Immature natural killer cell (primary cell): ENCODE measurements at regions not wholly inside any gene's neighbourhood (a gene's known extent, or its start where the extent isn't known, plus 50 kb on each side); places are given as distances from the start of the nearest gene placed in this dataset.

Source experiments
- DNase-seq, 3 donors: peaks; one replicate each; pipeline ENCODE4 v3.0.0; 2022; ENCODE audit warnings: mixed read lengths in 1 of 3
- H3K27ac Mint-ChIP-seq, 6 donors: one replicate each; pipeline ENCODE4 v1.8.0; 2020; ENCODE audit warnings: mixed read lengths in 6 of 6, mild to moderate bottlenecking in 5 of 6, inconsistent platforms in 4 of 6, moderate library complexity in 3 of 6
- H3K27me3 Mint-ChIP-seq, 3 donors: one replicate each; pipeline ENCODE4 v1.8.0; 2020 to 2021; ENCODE audit warnings: low read depth in 3 of 3, mild to moderate bottlenecking in 3 of 3, mixed read lengths in 3 of 3, moderate library complexity in 3 of 3, inconsistent platforms in 1 of 3
- H3K36me3 Mint-ChIP-seq, 3 donors: one replicate each; pipeline ENCODE4 v1.8.0; 2020; ENCODE audit warnings: mixed read lengths in 3 of 3, inconsistent platforms in 2 of 3, mild to moderate bottlenecking in 2 of 3
- H3K4me1 Mint-ChIP-seq, 2 donors: one replicate each; pipeline ENCODE4 v1.8.0; 2020; ENCODE audit warnings: inconsistent platforms in 2 of 2, mild to moderate bottlenecking in 2 of 2, mixed read lengths in 2 of 2, moderate library complexity in 1 of 2
- H3K4me3 Mint-ChIP-seq, 5 donors: one replicate each; pipeline ENCODE4 v1.8.0; 2020; ENCODE audit warnings: mild to moderate bottlenecking in 5 of 5, mixed read lengths in 5 of 5, inconsistent platforms in 3 of 5, moderate library complexity in 3 of 5
- H3K9me3 Mint-ChIP-seq, 6 donors: one replicate each; pipeline ENCODE4 v1.8.0; 2020; ENCODE audit warnings: mild to moderate bottlenecking in 6 of 6, mixed read lengths in 6 of 6, inconsistent platforms in 4 of 6, moderate library complexity in 3 of 6

DNA sequence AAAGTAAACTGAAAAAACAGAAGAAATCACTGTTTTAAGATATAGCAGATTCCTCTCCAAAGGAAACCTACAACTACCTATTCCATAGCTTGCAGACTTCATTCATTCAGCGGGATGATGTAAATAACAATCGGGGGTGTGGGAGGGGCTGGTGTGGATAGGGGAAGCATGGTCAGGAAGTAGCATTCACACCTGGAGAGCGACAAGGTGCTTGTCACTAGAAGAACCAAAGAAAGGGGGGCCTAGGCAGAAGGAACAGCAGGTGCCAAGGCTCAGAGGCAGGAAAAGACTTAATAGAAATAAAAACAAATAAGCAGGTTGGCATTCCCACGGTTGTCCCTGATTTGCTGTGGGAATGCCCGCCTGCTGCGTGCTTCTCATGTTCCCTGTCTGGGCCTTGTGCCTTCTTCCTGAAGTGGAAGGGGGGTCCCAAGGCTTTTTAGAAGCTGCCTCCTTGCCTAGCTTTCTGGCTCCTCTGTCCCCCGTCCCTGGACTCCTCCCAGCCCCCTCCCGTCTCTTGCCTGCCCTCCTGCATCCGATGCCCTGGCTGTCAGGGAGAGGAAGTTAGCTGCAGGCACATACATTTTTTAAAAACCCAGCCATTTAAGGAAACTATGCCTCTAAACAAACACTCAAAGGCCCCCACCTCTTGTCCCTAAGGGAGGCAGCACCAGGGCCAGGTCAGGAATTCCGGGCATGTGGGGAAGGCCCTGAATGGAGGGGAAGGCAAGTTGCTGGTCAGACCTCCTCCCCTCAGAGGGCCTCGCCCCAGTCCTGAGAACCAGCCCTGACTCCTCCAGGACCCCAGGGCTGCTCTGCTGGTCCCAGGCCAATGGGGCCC is 54.7 kb upstream of the PRDM11 start:
- no peak overlapping the region for H3K27ac Mint-ChIP-seq
- DNase-seq: no peak
- H3K4me3 Mint-ChIP-seq: peak overlapping the region; percentile 30 to 59 (median 54)
- H3K27me3 Mint-ChIP-seq: peaks cover 5 to 15% (median 7%) of the 10 kb centered on the region in 3 donors
- H3K36me3 Mint-ChIP-seq: peaks cover 0 to 4% (median 0%) of the 10 kb centered on the region in 3 donors
- peaks cover 61 to 76% of the 10 kb centered on the region in 2 donors for H3K4me1 Mint-ChIP-seq
- H3K9me3 Mint-ChIP-seq: no peaks in the 10 kb centered on the region

DNA sequence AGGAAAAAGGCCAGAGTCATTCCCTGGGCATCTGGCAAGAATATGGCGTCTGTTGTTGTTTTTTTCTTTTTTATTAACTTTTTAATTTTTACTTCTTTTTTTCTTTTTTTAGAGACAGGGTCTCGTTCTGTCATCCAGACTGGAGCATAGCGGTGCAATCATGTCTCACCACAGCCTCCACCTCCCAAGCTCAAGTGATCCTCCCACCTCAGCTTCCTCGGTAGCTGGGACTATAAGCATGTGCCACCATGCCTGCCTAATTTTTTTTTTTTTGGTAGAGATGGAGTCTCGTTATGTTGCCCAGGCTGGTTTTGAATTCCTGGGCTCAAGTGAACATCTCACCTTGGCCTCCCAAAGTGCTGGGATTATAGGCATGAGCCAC is 54.0 kb upstream of the PRDM11 start:
- Mint-ChIP-seq H3K9me3 (no peaks in the 10 kb centered on the region), H3K27me3 (peaks cover 5 to 18% (median 10%) of the 10 kb centered on the region in 3 donors), H3K27ac (peak overlapping the region in 1 of 6 donors; percentile 63), H3K4me3 (peak overlapping the region in 3 of 5 donors; percentile 22 to 59 (median 22)), H3K36me3 (peaks cover 0 to 4% (median 0%) of the 10 kb centered on the region in 3 donors), H3K4me1 (peaks cover 59 to 71% of the 10 kb centered on the region in 2 donors)
- DNase-seq: no peak

DNA sequence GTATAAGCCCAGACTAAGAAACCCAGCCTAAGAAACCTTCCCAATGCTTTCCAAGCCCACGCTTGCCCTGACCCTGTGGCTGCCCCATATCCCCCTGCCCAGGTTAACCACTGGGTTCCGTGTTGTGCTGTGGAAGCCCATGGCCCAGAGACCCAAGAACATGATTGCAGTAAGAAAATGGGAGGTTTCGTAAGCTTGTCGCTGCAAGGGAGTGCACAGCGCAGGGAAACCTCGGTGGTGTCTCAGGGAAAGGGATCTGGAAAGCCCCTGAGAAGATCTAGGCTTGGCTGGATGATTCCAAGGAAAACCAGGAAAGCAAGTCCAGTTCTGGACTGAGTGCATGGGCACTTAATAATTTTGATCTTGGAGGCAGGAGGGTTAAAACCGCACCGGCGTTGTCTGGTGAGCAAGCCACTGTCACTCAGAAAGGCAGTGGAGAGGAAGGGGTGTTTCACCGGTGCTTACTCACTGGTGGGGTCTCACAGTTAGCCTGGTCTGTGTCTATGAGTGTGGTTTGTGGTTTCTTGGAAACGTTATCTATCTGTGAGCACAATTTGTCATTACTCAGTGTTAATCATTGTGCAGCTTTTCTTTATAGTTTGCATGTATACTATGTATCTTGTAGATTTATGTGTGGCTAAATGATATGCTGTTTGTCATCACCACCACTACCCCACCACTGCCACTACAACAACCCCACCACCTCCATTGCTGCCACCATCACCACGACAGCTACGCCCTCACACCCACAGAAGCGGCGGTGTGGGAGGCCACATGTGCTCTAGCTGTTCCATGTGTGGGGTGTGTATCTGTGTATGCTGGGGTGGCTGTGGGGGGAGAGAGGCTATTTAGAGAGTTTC is 53.3 kb upstream of the PRDM11 start:
- H3K4me3 Mint-ChIP-seq: peak overlapping the region; percentile 60 to 81 (median 75)
- peaks cover 61 to 66% of the 10 kb centered on the region in 2 donors for H3K4me1 Mint-ChIP-seq
- no peaks in the 10 kb centered on the region for H3K36me3 Mint-ChIP-seq
- DNase-seq: peak; percentile 77 to 85 (median 80)
- H3K9me3 Mint-ChIP-seq: no peaks in the 10 kb centered on the region
- H3K27me3 Mint-ChIP-seq: peaks cover 10 to 21% (median 15%) of the 10 kb centered on the region in 3 donors
- H3K27ac Mint-ChIP-seq: peak overlapping the region; percentile 43 to 74 (median 62)

DNA sequence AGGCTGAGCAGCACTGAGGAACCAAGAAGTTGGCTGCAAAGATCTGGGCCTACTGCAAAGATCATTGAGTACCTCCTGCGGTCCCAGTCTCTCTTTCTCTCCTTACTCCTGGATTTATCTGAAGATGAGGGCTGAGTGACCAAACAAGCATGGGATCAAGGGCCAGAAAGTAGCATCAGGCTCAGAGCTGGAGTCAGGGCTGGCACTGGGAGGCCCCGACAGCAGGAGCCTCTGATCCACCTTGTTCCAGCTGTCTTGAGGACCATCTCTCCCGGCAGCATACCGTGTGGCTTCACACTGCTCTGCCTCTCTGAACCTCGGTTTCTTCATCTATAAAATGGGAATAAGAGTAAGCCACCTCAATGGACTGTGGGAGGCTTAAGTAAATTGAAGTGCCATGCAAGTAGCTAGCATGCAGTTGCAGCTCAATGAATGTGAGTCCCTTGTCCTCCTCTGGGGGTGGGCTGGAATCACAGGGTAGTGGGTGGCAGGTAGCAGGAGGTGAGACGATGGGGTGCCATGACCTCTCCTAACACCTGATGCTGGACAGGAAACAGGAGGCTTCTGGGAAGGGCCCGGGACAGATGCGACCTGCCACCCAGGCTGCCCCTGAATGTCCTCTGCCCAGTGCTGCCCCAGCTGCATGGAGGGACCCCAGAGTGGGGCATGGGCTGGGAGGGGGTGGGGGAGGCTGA is 52.5 kb upstream of the PRDM11 start:
- Mint-ChIP-seq H3K9me3 (no peaks in the 10 kb centered on the region), H3K4me3 (peak overlapping the region; percentile 60 to 81 (median 75)), H3K27me3 (peaks cover 11 to 21% (median 15%) of the 10 kb centered on the region in 3 donors), H3K27ac (peak overlapping the region; percentile 43 to 74 (median 62)), H3K36me3 (no peaks in the 10 kb centered on the region), H3K4me1 (peaks cover 61 to 66% of the 10 kb centered on the region in 2 donors)
- DNase-seq: no peak

DNA sequence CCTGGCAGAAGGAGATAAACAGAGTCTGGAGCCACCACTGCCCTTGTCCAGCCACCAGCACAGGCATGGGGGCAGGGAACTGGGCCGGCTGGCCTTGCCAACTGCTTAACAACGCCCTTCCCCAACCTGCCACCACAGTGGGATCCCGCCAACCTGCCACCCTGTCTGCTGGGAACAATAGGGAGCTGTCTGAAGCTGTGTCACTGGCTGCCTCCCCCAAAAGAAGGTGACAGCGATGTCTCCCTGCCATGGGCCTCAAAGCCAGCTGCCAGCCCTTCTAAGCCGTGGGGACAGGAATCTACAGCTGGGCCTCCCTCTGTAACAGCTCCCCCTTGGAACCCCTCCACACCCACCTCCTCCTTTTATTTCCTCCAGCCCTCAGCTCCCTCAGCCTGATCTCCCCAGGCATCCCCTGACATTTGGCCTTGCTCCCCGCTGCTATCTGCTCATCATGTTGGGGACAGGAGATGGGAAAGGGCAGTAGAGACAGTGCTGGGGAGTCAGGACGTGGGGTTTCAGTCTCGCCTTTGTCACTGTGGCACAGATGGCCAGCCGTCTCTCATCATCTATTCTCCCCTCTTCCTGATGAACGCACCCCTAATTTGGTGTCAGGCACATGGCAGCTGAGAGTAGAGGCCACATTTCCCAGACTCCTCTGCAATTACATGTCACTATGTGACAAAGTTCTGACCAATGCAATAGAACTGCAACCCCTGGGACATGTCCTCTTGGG is 51.3 kb upstream of the PRDM11 start:
- Mint-ChIP-seq H3K9me3 (no peaks in the 10 kb centered on the region), H3K27me3 (peaks cover 11 to 20% (median 15%) of the 10 kb centered on the region in 3 donors), H3K4me1 (peaks cover 54 to 56% of the 10 kb centered on the region in 2 donors), H3K4me3 (peak overlapping the region in 2 of 5 donors; percentile 26 to 33), H3K36me3 (no peaks in the 10 kb centered on the region), H3K27ac (peak overlapping the region in 2 of 6 donors; percentile 8 to 60)
- no peak for DNase-seq

DNA sequence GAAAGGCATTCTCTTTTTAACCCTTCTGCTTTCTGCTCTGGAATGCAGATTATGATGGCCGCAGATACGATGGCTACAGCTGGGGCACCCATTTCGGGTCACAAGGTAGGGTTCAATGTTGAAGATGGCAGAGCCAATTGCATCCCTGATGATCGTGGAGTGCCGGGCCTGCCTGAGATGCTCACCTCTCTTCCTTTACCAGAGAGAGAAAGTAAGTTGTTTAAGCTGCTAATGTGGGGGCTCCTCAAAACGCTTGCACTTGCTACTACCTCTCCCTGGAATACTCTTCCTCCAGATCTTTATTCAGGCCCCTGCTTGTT is 50.8 kb upstream of the PRDM11 start:
- Mint-ChIP-seq H3K9me3 (no peaks in the 10 kb centered on the region), H3K27ac (no peak overlapping the region), H3K36me3 (no peaks in the 10 kb centered on the region), H3K4me1 (peaks cover 52 to 56% of the 10 kb centered on the region in 2 donors), H3K27me3 (peaks cover 11 to 22% (median 15%) of the 10 kb centered on the region in 3 donors), H3K4me3 (no peak overlapping the region)
- no peak for DNase-seq

DNA sequence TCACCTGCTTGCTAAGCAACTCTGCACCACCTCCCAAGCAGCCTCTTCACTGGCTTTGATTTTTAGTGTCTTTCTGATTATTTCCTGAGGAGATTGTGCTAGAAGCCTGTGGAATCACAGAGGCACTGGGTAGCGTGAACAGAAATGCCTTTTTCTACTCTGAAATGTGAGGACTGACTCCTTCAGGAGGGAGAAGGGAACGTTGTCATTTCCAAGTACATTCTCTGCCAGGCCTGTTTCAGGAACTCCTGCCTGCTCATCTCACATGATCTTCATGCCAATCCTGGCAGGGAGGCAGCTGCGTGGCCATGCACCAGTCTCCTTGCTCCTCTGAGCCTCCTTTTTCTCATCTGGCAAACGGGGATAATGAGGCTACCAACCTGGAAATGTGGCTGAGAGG is 49.8 kb upstream of the PRDM11 start:
- H3K4me1 Mint-ChIP-seq: peaks cover 53 to 56% of the 10 kb centered on the region in 2 donors
- no peak overlapping the region for H3K27ac Mint-ChIP-seq
- H3K9me3 Mint-ChIP-seq: no peaks in the 10 kb centered on the region
- no peaks in the 10 kb centered on the region for H3K36me3 Mint-ChIP-seq
- H3K27me3 Mint-ChIP-seq: peaks cover 11 to 22% (median 15%) of the 10 kb centered on the region in 3 donors
- no peak overlapping the region for H3K4me3 Mint-ChIP-seq
- no peak for DNase-seq
